ENCODE measurements at regions not wholly inside any gene's neighbourhood (a gene's known extent, or its start where the extent isn't known, plus 50 kb on each side); places are given as distances from the start of the nearest gene placed in this dataset.

GRCh38 chr4:89537281-89537680, 229.7 kb upstream of the GPRIN3 start:
- ATAC-seq (no peak), DNase-seq (no peak)
- Histone ChIP-seq H3K36me3 (no peaks in the 10 kb centered on the region), H3K4me3 (no peak overlapping the region), H3K4me1 (no peaks in the 10 kb centered on the region), H3K9me3 (no peaks in the 10 kb centered on the region), H3K27me3 (no peaks in the 10 kb centered on the region), H3K27ac (no peak overlapping the region)
- TF ChIP-seq CTCF (IDR thresholded peaks at IDR 0.05) (no peak), POLR2A (IDR thresholded peaks at IDR 0.05) (no peak)
- intact Hi-C loops (cut with DNase I), result no loop called here
- 60% methylated on average over 1 of the region's 1 CpG for WGBS (ENCODE audit: insufficient coverage, low coverage, low lambda C conversion rate, missing lambda C conversion rate)

GRCh38 chr4:89535251-89535650, 227.7 kb upstream of the GPRIN3 start:
- no peaks in the 10 kb centered on the region for H3K27me3 ChIP-seq
- WGBS (ENCODE audit: insufficient coverage, low coverage, low lambda C conversion rate, missing lambda C conversion rate), result 47% methylated on average over 3 of the region's 3 CpGs
- H3K4me1 ChIP-seq, result no peaks in the 10 kb centered on the region
- no peak overlapping the region for H3K4me3 ChIP-seq
- ATAC-seq, result no peak
- TF ChIP-seq CTCF (IDR thresholded peaks at IDR 0.05) (no peak), POLR2A (IDR thresholded peaks at IDR 0.05) (no peak)
- no peak for DNase-seq
- no peaks in the 10 kb centered on the region for H3K9me3 ChIP-seq
- H3K27ac ChIP-seq, result no peak overlapping the region
- intact Hi-C loops (cut with DNase I), result no loop called here
- no peaks in the 10 kb centered on the region for H3K36me3 ChIP-seq

GRCh38 chr4:89534356-89534755, 226.8 kb upstream of the GPRIN3 start:
- Histone ChIP-seq H3K27me3 (no peaks in the 10 kb centered on the region), H3K4me3 (no peak overlapping the region), H3K36me3 (no peaks in the 10 kb centered on the region), H3K4me1 (no peaks in the 10 kb centered on the region), H3K27ac (no peak overlapping the region), H3K9me3 (no peaks in the 10 kb centered on the region)
- ATAC-seq (no peak), DNase-seq (no peak)
- no peak for TF ChIP-seq POLR2A (IDR thresholded peaks at IDR 0.05)
- TF ChIP-seq CTCF (IDR thresholded peaks at IDR 0.05), result no peak
- intact Hi-C loops (cut with DNase I), result no loop called here

- no peak for TF ChIP-seq POLR2A (IDR thresholded peaks at IDR 0.05)
- no peak for TF ChIP-seq CTCF (IDR thresholded peaks at IDR 0.05)
- ATAC-seq (no peak), DNase-seq (no peak)
- no peak overlapping the region for H3K27ac ChIP-seq
- no peaks in the 10 kb centered on the region for H3K9me3 ChIP-seq
- no peaks in the 10 kb centered on the region for H3K27me3 ChIP-seq
- WGBS (ENCODE audit: insufficient coverage, low coverage, low lambda C conversion rate, missing lambda C conversion rate), result 42% methylated on average over 2 of the region's 2 CpGs
- intact Hi-C loops (cut with DNase I), result no loop called here
- no peaks in the 10 kb centered on the region for H3K36me3 ChIP-seq
- no peaks in the 10 kb centered on the region for H3K4me1 ChIP-seq
- no peak overlapping the region for H3K4me3 ChIP-seq
Observed at GRCh38 chr4:89531932-89532640, 224.5 kb upstream of the GPRIN3 start.
